GM19239 (cell line): ENCODE measurements at regions not wholly inside any gene's neighbourhood (a gene's known extent, or its start where the extent isn't known, plus 50 kb on each side); places are given as distances from the start of the nearest gene placed in this dataset.

Experiments used
- DNase-seq: peaks from one replicate; pipeline ENCODE4 v3.0.0; 2011; ENCODE audit warnings: low spot score; ENCODE audit not compliant: insufficient read length
- FAIRE-seq: peaks from 2 replicates; lab custom pipeline; 2011; peaks lifted over from hg19 to GRCh38; lab: Jason Lieb, UNC

DNA sequence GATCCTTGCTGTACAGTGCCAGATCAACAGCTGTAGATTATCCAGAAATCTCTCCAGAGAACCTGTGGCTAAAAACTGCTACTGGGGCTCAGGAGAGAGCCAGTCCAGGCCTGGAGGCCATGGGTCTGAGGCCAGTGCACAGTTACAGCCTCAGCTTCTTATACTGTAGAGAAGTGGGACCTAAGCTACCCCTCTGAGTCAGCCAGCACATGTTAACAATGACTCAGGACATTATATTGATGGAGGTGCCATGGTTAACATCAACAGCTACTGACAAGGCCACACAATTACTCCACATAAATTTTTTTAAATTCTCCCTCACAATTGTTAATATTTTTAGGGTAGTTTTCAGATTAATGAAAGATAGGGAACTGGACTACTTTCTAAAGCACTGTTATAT is 138.5 kb downstream of the RBM26 start:
- DNase-seq = no peak
- no peak for FAIRE-seq

DNA sequence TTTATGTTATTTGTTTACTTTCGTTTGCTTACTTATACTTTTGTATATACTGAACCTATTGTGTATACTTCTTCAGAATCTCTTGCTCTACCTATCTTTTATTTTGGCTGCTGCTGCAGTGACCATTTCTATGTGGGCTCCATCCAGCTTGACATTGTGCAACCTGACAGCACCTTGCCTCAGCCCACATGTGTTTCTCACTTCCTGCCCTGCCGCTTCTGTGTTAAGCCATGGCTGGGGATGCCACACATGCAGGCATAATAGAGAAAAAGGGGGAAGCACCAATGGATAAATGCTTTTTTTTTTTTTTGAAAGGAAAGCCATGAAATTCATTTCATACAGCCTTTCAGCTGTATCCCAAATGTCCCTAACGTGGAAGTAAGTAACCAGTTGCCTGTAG is 147.6 kb downstream of the RBM26 start:
- peak; percentile 4 for FAIRE-seq
- no peak for DNase-seq

DNA sequence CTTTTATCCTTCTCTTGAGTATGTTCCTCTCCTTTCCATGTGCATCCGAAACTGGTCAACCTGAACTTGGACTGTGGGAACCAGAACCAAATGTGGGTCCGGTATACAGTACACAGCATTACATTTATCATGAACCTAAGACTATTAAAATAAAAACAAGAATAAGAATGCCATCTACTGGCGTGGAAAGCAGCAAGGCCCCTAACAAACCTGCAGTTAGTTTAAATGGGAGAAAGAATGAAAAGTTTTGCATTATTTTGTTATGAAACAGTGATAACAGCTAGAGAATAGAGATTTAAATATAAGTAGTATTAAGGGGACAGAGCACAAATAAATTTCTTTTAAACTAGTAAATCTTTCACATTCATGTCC is 159.5 kb downstream of the RBM26 start:
- FAIRE-seq = peak; percentile 57
- DNase-seq = no peak

DNA sequence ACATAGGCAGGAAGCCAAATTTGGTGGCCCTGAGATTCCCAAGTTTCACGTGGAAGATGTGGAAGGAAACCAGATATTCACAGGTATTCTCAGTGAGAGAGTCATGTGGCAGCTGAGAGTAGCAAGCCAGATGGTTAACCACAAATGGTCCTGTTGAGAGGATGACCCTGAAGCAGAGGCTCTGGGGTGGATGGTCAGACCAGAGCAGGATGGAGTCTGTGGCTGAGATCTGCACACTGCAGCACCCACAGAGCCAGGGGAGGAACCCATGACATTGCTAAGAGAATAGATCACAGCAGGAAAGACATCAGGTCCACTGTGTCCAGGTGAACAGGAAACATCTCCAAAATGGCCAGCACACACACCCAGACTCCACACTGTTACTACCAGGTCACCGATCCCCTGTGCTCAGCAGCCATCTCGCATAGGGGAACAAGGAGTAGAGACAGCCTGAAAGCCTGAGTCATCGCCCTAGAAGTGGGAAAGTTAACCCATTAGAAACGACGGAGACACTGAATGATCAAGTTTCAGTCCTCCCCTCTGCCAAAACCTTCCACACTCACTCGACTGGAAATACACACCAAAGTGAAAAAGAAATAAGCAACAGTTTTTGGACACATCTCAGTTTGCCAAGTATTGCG is 160.0 kb downstream of the RBM26 start:
- DNase-seq (no peak), FAIRE-seq (peak; percentile 45)

DNA sequence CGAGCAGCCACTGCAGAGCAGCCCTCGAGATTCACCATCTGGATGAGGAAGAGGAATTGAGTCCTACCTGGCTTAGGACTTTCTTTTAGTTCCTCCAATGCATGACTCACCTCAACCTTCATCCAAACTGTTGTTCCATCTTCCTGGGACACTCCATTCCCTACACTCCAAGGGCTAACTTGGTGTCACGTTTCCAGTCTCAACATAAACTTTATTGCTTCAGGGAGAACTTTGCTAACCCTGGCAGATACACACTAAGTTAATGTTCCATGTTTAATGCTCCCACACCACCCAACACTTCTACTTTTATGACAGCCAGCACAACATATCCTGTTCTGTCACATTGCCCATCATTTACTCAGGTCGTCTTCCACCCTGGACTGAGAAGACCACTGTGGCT is 164.4 kb downstream of the RBM26 start:
- no peak for DNase-seq
- FAIRE-seq = no peak

DNA sequence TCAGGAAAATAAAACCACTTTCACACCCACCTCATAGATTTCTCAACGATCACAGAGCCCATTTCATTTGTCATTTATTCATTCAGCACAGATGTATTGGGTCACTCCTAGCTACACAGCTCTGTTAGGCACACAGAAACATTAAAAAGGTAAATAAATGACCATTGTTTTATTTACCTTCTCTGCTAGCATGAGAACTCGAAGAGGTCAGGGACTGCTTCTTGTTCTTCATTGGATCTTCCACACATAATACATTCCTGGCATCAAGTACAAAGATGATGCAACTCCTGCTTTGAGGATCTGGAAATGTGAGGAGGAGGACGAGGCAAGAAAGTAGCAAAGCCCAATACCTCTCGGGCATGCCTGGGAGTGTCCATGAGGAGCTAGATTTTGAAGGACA is 168.1 kb downstream of the RBM26 start:
- FAIRE-seq = no peak
- no peak for DNase-seq

DNA sequence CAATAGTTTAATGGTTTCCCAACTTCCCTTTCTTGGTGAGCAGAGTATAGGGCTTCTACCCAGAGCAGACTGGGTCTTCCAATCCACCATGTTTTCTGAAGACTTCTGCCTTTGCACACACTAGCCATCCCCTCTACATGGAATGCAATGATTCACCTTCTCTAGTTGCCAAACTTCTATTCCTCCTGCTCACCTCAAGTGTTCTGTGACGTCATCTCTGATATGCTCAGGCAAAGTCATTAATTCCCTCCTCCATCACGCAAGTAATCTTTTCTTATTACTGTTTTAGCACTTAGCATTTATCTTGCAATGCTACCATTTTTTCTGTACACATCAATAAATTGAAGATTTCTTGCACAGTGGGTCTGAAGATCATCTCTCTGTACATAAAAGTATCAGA is 174.2 kb downstream of the RBM26 start:
- DNase-seq (no peak), FAIRE-seq (no peak)

DNA sequence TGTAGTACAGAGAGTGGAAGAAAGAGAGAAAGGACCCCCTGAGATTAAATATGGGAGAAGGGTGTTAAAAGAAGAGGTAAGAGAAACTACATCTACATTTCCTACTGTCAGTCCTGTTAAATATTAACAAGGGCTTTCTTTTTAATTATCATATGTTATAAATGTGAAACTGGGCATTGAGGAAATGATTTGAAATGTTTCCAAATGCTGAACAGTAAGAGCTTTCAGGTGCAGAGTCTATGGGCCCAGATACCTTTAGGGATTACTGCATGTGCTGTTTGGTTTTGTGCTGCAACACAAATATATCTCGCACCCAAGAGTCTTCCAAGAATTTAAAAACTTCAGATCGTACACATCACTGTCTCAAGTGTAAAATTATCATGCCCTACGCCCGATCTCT is 176.3 kb downstream of the RBM26 start:
- DNase-seq (no peak), FAIRE-seq (peak; percentile 49)

DNA sequence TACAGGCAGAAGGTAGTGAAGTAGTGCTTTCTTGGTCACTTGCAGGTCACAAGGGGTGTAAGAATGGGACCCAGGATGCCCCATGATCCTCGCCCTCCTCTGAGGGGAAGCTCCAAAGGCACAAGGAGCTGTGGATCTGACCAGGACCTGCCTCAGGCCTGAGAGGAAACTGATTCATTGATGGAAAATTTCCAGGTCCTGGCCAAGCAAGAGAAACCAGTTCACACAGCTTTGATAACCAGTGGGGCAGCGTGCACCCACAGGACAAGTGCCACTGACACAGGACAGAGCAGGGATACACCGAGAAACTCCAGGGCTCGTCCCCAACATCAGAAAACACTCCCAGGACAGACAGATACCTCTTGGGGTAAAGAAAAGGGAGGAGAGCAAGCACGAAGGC is 177.1 kb downstream of the RBM26 start:
- FAIRE-seq (no peak), DNase-seq (no peak)

DNA sequence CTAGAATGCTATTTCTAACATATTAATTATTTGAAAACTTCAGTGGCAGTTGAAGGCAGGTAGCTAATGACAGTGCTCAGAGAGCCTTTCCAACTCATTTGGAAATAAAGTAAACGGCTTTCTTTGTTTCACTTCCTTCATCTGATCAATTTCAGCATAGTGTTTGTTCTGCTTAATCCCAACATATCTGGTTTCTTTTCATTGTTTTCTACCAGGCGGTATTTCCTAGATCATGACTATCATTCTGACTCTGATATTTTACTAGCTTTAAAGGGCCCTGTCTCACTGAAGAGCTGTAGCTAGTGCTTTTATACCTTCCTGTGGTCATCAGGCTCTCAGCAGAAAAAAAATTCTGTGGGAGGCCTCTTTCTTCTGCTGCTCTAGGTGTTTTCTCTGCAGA is 178.6 kb downstream of the RBM26 start:
- DNase-seq (peak; percentile 5), FAIRE-seq (no peak)

DNA sequence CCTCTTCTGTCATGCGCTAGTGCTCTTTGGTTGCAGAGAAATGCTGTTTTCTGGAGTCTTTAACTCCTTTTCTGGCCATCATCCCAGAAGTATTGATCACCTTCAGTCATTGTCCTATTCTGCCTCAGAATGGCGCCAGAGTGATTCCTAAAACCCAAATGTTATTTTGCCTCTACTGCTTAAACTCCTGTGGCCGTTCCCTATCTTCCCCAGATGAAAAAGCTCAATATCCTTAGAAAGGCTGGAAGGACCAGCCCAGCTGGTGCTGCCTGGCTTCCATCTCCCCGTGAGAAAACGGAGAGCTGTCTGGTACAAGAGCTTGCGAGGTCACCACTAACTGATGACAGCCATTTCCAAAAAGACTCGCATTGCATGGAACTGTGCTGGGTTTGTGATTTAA is 179.1 kb downstream of the RBM26 start:
- DNase-seq (no peak), FAIRE-seq (peak; percentile 23)

DNA sequence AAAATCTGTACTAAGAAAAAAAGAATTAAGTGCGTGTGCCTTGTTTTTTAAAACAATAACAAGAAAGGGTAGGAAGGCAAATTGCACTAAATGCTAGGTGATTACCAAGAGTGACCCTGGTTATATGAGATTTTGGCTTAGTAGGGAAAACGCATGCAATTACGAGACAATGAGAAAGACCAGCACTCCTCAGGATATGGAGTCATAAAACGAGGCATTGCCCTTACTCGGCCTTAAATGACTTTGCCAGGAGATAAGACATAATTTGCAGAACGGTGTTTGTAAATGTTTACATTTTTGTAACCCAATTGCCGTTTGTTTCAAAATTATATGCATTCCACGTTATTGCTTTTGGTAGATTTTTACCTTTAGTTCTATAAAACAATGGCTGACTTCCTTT is 179.8 kb downstream of the RBM26 start:
- no peak for FAIRE-seq

DNA sequence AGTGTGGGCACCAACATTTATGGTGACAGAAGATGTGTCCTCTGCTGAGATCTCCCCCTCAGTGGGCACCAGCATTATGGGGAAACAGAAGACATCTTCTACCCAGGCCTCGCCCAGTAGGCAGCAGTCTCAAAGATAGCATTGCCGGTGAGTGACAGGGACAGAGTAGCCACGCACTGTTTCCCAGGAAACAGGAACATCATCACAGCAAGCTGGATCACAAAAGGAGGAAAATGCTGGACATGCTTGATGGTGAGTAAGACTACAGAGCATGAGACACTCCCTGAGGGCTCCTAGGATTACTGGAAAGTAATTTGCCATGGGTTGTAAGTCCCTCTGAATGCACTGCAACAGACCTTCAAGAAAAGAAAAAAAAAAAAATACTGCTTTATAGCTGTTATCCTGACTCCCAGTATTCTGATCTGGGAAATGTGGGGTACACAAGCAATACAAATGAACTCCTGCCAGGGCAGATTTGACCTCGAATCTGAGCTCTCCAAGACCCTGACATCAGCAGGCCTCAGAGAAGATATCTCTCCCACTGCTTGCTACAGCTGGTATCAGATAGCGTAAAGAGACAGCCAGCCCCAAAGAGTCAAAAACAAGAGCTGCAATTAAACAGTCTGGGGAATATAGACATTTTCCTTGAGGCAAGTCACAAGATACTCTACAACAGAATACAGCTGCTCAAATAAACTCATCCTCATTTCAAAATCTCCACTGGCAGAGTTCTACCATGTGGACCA is 180.4 kb downstream of the RBM26 start:
- FAIRE-seq (no peak), DNase-seq (no peak)

More for the DNA sequence above, 179.8 kb downstream of the RBM26 start:
- DNase-seq = no peak

DNA sequence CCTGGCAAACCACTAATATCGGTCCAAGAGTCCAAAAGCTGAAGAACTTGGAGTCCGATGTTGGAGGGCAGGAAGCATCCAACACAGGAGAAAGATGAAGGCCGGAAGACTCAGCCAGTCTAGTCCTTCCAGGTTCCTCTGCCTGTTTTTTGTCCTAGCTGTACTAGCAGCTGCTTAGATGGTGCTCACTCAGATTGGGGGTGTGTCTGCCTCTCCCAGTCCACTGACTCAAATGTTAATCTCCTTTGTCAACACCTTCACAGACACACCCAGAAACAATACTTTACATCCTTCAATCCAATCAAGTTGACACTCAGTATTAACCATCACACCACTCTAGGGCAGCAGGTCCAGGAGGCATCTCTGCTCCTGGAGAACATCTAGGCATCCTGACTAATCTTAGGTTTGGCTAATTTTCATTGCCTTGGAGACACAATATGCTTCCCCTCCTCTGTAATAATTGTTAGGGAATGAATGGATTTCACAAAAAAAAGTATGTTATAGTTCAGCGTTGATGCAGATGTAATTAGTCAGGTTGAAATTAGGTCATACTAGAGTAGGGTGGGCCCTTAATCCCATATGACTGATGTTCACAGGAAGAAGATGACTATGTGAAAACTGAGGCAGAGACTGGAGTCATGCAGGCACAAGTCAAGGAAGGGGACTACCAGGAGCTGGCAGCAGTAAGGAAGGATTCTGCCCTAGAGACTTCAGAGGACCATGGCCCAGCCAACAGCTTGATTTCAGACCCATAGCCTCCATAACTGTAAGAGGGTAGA is 183.4 kb downstream of the RBM26 start:
- no peak for DNase-seq
- no peak for FAIRE-seq

DNA sequence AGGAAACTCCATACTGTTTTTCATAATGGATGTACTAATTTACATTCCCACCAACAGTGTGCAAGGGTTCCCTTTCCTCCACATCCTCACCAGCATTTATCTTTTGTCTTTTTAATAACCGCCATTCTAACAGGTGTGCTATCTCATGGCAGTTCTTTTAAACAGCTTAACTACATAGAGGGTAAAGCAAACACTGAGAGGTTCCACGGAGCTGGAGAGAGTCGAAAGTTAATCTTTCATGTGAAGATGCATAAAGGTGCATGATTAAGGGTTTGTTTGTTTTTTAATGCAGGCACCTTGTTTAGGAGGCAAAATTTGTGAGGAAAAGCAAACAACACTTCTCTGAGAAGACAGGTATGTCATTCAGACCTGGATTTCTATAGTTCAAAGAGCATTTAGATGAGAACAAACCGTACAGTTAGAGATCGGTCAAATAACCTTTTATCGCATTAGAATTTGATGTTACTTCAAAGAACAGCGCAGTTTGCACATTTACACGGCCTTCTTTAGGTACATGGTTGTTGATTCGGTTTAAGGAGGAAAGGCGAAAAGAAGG is 193.9 kb downstream of the RBM26 start:
- no peak for DNase-seq
- no peak for FAIRE-seq

DNA sequence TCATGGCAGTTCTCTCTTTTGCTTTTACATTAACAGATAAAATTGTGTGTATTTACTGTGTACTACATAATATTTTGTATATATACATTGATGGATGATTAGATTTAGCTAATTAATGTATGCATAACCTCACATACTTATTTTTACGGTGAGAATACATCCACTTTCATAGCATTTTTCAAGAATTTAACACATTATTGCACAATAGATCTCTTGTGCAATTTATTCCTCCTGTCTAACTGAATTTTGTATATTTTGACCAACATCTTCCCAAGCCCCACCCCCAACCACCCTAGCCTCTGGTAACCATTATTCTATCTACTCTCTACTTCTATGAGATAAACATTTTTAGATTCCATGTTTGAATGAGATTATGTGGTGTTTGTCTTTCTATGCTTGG is 194.7 kb downstream of the RBM26 start:
- no peak for DNase-seq
- FAIRE-seq = no peak

DNA sequence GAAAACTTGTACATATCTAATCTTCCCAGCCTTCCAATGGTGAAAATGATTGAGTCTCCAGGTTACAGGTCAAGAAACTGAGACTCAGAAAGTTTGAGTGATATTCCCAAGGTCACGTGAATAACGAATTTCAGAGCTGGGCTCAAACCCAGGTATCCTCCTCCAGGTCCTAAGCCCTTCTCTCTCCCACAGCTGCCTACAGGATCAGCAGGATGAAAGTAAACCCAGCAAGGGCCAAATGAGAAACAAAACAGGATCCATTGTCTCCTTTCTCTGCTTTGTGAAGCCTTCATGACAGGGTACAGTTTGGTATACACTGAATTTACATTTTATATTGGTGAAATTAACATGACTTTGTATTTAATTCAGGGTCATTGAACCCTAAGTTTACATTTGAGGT is 208.1 kb downstream of the RBM26 start:
- DNase-seq (no peak), FAIRE-seq (no peak)

DNA sequence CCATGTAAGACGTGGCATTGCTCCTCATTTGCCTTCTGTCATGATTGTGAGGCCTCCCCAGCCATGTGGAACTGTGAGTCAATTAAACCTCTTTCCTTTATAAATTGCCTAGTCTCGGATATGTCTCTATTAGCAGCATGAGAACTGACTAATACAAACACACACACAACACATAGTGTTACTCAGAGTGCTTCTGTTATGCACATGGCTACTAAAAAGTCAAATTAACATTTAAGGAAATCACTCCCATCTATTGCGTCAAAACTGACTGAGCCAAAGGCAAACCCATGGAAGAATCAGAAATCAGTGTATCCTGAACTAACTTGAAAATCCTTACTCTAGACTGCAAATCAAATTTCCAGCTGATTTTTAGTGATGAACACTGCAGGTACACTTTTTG is 209.2 kb downstream of the RBM26 start:
- FAIRE-seq (no peak), DNase-seq (no peak)

DNA sequence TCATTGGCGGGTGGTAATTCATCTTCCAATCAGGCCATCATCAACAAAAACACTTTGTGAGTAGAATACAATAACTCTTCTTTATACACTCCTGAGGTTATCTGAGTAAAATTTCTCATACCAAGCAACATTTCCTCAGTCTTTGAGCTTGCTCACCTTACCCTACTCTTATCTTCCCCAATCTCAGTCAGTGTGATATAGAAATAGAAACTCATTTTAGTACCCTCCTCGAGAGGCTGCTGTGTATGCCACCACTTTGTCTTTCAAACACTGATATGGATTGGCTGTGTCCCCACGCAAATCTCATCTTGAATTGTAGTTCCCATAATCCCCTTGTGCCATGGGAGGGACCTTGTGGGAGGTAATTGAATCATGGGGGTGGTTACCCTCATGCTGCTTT is 209.7 kb downstream of the RBM26 start:
- DNase-seq (no peak), FAIRE-seq (peak; percentile 23)

DNA sequence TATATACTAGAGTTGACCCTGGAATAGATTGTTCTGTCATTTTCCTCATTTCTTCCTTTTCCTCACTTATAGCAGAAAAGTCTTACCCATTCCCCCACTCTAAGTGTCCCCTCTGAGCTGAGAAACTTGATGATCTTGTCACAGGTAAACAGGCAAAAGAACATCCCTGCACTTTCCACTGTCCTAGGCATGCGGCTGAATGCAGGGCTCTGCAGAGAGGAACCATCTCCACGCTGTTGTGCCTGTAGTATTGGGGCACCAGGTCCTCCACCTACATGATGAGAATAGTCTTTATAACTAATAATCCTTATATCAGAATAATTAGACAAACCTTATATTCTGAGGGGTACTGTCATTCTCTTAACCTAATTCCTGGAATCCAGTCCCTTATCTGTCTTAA is 211.3 kb downstream of the RBM26 start:
- DNase-seq = no peak
- FAIRE-seq = no peak

DNA sequence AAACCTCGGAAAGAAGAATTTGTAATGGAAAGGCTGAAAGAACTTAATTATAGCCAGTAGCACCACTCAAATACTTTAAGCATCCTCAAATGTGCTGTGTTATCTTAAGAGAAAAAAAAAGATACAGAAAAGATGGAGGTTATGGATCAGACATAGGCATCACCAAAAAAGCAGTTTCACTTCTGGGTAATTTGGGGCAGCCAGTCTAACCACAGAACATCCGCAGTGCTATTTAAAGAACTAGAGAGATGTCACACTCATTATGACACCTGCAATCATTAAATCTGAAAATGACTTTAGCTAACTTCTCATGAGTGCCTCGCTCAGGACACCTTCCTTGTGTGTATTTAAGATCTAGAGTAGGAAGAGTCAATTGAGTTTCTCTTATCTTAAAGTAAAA is 211.8 kb downstream of the RBM26 start:
- FAIRE-seq (peak; percentile 100), DNase-seq (peak; percentile 31)
